B cell (primary cell): ENCODE measurements at regions not wholly inside any gene's neighbourhood (a gene's known extent, or its start where the extent isn't known, plus 50 kb on each side); places are given as distances from the start of the nearest gene placed in this dataset.

Experiments
- ATAC-seq: fragments of 200-7000 bp; cut with Tn5 transposase; one replicate; pipeline ENCODE4 v1.10.0; 2021; ENCODE audit warnings: low read depth, mild to moderate bottlenecking, moderate number of reproducible peaks, moderate library complexity
- CTCF ChIA-PET: fragments of 350-600 bp; sonication (Branson Sonifier 250); formaldehyde crosslinking; loops from one replicate; lab custom pipeline; 2021; ENCODE audit warnings: antibody characterized with exemption, inconsistent platforms; lab: Charles Lee
- POLR2A ChIA-PET: fragments of 350-600 bp; sonication (Branson Sonifier 250); formaldehyde crosslinking; loops from one replicate; lab custom pipeline; 2021; ENCODE audit warnings: antibody characterized with exemption; lab: Charles Lee
- DNase-seq: peaks from one replicate; pipeline ENCODE4 v3.0.0; 2013
- H2AFZ ChIP-seq: 2 replicates; pipeline ENCODE4 v1.6.1; 2012; ENCODE audit warnings: mild to moderate bottlenecking, low read depth, low read length; ENCODE audit not compliant: insufficient read depth, poor library complexity, severe bottlenecking
- H3K27ac ChIP-seq, 2 donors: 1 replicate in 1 of 2; 2 replicates in 1 of 2; pipeline ENCODE4 v1.5.1; 2012 to 2013; ENCODE audit warnings: low read length in 2 of 2, mild to moderate bottlenecking in 2 of 2, moderate library complexity in 1 of 2
- H3K27me3 ChIP-seq, 4 experiments: fragments of 200-600 bp in 1 of 4; sonication (generic) in 1 of 4; replicated peaks in 1 of 4; 1 replicate in 2 of 4; 2 replicates in 2 of 4; pipeline versions ENCODE4 v1.6.1 to v1.7.0; 2013 to 2016; ENCODE audit warnings: low read length in 3 of 4, mild to moderate bottlenecking in 2 of 4, mixed read lengths in 1 of 4, moderate library complexity in 1 of 4; ENCODE audit not compliant: insufficient read depth in 4 of 4, control insufficient read depth in 3 of 4; ENCODE audit errors: control extremely low read depth in 1 of 4
- H3K36me3 ChIP-seq, 2 experiments: replicated peaks in 1 of 2; 1 replicate in 1 of 2; 2 replicates in 1 of 2; pipeline versions ENCODE4 v1.6.1 to v1.7.1; 2013; ENCODE audit warnings: low read length in 1 of 2; ENCODE audit not compliant: insufficient read depth in 2 of 2, control insufficient read depth in 1 of 2; ENCODE audit errors: control extremely low read depth in 1 of 2, extremely low read depth in 1 of 2
- H3K4me1 ChIP-seq, 2 donors: fragments of 200-600 bp in 1 of 2; sonication (generic) in 1 of 2; 1 replicate in 1 of 2; 2 replicates in 1 of 2; pipeline versions ENCODE4 v1.5.1 to v1.6.1; 2013 to 2017; ENCODE audit warnings: low read length in 2 of 2; ENCODE audit not compliant: control insufficient read depth in 2 of 2, insufficient read depth in 2 of 2
- H3K4me2 ChIP-seq: replicated peaks from 2 replicates; pipeline ENCODE3; 2012; ENCODE audit warnings: mild to moderate bottlenecking, low read depth, low read length; ENCODE audit not compliant: poor library complexity, severe bottlenecking
- H3K4me3 ChIP-seq, 5 experiments: fragments of 200-600 bp in 1 of 5; sonication (generic) in 1 of 5; 1 replicate in 3 of 5; 2 replicates in 2 of 5; pipeline versions ENCODE4 v1.5.1 to v1.7.0; 2011 to 2016; ENCODE audit warnings: low read length in 4 of 5, mild to moderate bottlenecking in 4 of 5, low read depth in 2 of 5, control low read depth in 1 of 5, moderate library complexity in 1 of 5; ENCODE audit not compliant: insufficient read depth in 1 of 5; ENCODE audit errors: control extremely low read depth in 1 of 5, extremely low read depth in 1 of 5
- H3K79me2 ChIP-seq: fragments of 200-600 bp; sonication (generic); one replicate; pipeline ENCODE4 v1.6.0; 2016; ENCODE audit warnings: low read length; ENCODE audit not compliant: control insufficient read depth, insufficient read depth
- H3K9ac ChIP-seq: fragments of 200-600 bp; sonication (generic); 2 replicates; pipeline ENCODE4 v1.6.1; 2017; ENCODE audit warnings: mild to moderate bottlenecking, low read length, moderate library complexity
- H3K9me3 ChIP-seq, 3 donors: one replicate each; pipeline versions ENCODE4 v1.6.1 to v1.7.1; 2013; ENCODE audit warnings: low read length in 2 of 3; ENCODE audit not compliant: control insufficient read depth in 2 of 3, insufficient read depth in 1 of 3; ENCODE audit errors: control extremely low read depth in 1 of 3
- H4K20me1 ChIP-seq: 2 replicates; pipeline ENCODE4 v1.6.0; 2012; ENCODE audit warnings: mild to moderate bottlenecking, low read length; ENCODE audit not compliant: insufficient read depth, control insufficient read depth, poor library complexity, severe bottlenecking
- H3K27ac Mint-ChIP-seq: one replicate; pipeline ENCODE4 v1.8.0; 2021; ENCODE audit warnings: mixed read lengths
- H3K27me3 Mint-ChIP-seq: one replicate; pipeline ENCODE4 v1.8.0; 2021; ENCODE audit warnings: mixed read lengths
- H3K4me1 Mint-ChIP-seq: one replicate; pipeline ENCODE4 v1.8.0; 2021; ENCODE audit warnings: mixed read lengths
- H3K4me3 Mint-ChIP-seq: one replicate; pipeline ENCODE4 v1.8.0; 2021; ENCODE audit warnings: mixed read lengths
- H3K9me3 Mint-ChIP-seq: one replicate; pipeline ENCODE4 v1.8.0; 2022; ENCODE audit warnings: mixed read lengths; ENCODE audit not compliant: insufficient read depth
- CTCF ChIP-seq: fragments of 200-600 bp; IDR thresholded peaks from one replicate; pipeline ENCODE4 v1.8.0; 2022; ENCODE audit warnings: antibody characterized with exemption, mild to moderate bottlenecking
- EZH2 ChIP-seq: IDR thresholded peaks from 2 replicates; pipeline ENCODE4 v1.6.1; 2012; ENCODE audit warnings: borderline replicate concordance, low read depth, mild to moderate bottlenecking, moderate library complexity, low read length; ENCODE audit not compliant: insufficient read depth, poor library complexity, severe bottlenecking
- WGBS: methylation state at CpG from one replicate; pipeline ENCODE4 v1.1.5; 2013; ENCODE audit warnings: missing lambda C conversion rate; ENCODE audit not compliant: insufficient coverage; 5-methylcytosine and 5-hydroxymethylcytosine counted together
- intact Hi-C: fragments of 100-400 bp; cut with micrococcal nuclease; formaldehyde crosslinking; loops from one replicate; pipeline ENCODE4 v1.10.0; 2022

DNA sequence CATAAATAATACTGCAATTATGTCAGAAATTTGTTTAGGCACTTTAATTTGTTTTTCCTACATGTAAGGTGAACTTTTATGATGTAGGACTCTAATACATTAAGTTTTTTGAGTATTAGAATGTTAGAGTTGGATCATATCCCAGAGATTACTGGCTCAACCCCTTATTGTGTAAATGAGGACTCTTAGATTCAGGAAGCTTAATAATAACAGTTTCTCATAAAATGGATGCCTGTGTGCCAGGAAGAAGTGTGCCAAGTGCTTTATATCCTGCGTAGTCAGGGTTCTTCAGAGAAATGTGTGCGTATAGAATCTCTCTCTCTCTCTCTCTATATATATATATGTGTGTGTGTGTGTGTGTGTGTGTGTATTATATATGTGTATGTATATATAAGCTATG lies 388.5 kb downstream of the CAAP1 start:
- Histone ChIP-seq H3K9ac (no peak overlapping the region), H3K36me3 (no peaks in the 10 kb centered on the region), H3K27me3 (no peaks in the 10 kb centered on the region), H4K20me1 (no peaks in the 10 kb centered on the region), H3K4me3 (no peak overlapping the region), H3K9me3 (no peaks in the 10 kb centered on the region), H3K27ac (no peak overlapping the region), H3K4me1 (no peaks in the 10 kb centered on the region), H3K79me2 (no peaks in the 10 kb centered on the region), H2AFZ (no peak overlapping the region), H3K4me2 (no peak overlapping the region)
- ChIA-PET POLR2A (no interaction called here), CTCF (no interaction called here)
- Mint-ChIP-seq H3K27ac (no peak overlapping the region), H3K27me3 (no peaks in the 10 kb centered on the region), H3K4me3 (no peak overlapping the region), H3K9me3 (no peaks in the 10 kb centered on the region), H3K4me1 (no peaks in the 10 kb centered on the region)
- whole genome bisulfite sequencing, result no CpG with 5 or more reads among the region's 2 CpGs
- TF ChIP-seq EZH2 (no peak), CTCF (no peak)
- DNase-seq (no peak), ATAC-seq (no peak)
- intact Hi-C loops, result no loop called here

GRCh38 chr9:26502311-26502710 lies 390.3 kb downstream of the CAAP1 start:
- no peak overlapping the region for H2AFZ ChIP-seq
- WGBS, result 63% methylated on average over 1 of the region's 3 CpGs
- peaks cover 2% of the 10 kb centered on the region for H3K9me3 Mint-ChIP-seq
- H3K27me3 ChIP-seq, result no peaks in the 10 kb centered on the region
- no peak overlapping the region for H3K9ac ChIP-seq
- intact Hi-C loops, result no loop called here
- H3K4me1 ChIP-seq, result no peaks in the 10 kb centered on the region
- no peak overlapping the region for H3K4me3 ChIP-seq
- TF ChIP-seq CTCF (no peak), EZH2 (no peak)
- ATAC-seq (no peak), DNase-seq (no peak)
- H3K36me3 ChIP-seq, result no peaks in the 10 kb centered on the region
- no peaks in the 10 kb centered on the region for H4K20me1 ChIP-seq
- no peaks in the 10 kb centered on the region for H3K9me3 ChIP-seq
- H3K27me3 Mint-ChIP-seq, result no peaks in the 10 kb centered on the region
- ChIA-PET CTCF (no interaction called here), POLR2A (no interaction called here)
- H3K4me3 Mint-ChIP-seq, result no peak overlapping the region
- H3K27ac ChIP-seq, result no peak overlapping the region
- H3K4me2 ChIP-seq, result no peak overlapping the region
- H3K27ac Mint-ChIP-seq, result no peak overlapping the region
- no peaks in the 10 kb centered on the region for H3K4me1 Mint-ChIP-seq
- no peaks in the 10 kb centered on the region for H3K79me2 ChIP-seq
